ENCODE measurements at regions not wholly inside any gene's neighbourhood (a gene's known extent, or its start where the extent isn't known, plus 50 kb on each side); places are given as distances from the start of the nearest gene placed in this dataset.
A peak's percentile ranks its signal among the peaks of the same experiment; 100 is the strongest.

DNA sequence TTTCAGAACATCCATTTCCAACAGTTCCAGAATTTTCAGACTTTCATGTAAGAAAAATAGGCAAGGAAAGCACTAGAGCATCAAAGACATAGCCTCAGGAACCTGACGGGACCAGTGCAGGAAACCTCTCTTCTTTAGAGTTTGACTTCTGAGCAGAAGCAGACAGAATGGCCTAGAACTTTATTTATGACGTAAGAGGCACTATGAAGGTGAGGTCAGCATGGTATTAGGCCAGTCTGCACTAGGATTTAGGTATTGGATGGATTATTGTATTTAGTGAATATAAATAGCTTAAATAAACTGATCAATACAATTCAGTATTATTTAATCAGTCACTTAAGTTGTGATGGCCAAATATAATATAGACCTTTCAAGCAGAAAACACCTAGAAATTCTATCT lies 117.6 kb downstream of the CYRIA start:
- Histone ChIP-seq H3K9me3 (ENCODE audit: insufficient read depth, low read length) (no peaks in the 10 kb centered on the region), H3K27me3 (ENCODE audit: insufficient read depth, insufficient read length) (no peaks in the 10 kb centered on the region), H3K36me3 (ENCODE audit: insufficient read depth, insufficient read length, low read length) (no peaks in the 10 kb centered on the region), H3K4me1 (ENCODE audit: insufficient read depth, insufficient read length) (no peaks in the 10 kb centered on the region), H3K9ac (ENCODE audit: insufficient read length, low read depth) (no peak overlapping the region), H3K4me3 (ENCODE audit: insufficient read length, low read depth) (no peak overlapping the region)
- TF ChIP-seq ZNF274 (IDR thresholded peaks at IDR 0.05; ENCODE audit: low read depth, low read length) (no peak), YY1 (IDR thresholded peaks at IDR 0.05; ENCODE audit: insufficient read depth, insufficient read length) (no peak), SUZ12 (IDR thresholded peaks at IDR 0.05; ENCODE audit: extremely low read depth, insufficient read depth, insufficient read length) (no peak)
- no peak for DNase-seq (ENCODE audit: low read depth, low spot score)

DNA sequence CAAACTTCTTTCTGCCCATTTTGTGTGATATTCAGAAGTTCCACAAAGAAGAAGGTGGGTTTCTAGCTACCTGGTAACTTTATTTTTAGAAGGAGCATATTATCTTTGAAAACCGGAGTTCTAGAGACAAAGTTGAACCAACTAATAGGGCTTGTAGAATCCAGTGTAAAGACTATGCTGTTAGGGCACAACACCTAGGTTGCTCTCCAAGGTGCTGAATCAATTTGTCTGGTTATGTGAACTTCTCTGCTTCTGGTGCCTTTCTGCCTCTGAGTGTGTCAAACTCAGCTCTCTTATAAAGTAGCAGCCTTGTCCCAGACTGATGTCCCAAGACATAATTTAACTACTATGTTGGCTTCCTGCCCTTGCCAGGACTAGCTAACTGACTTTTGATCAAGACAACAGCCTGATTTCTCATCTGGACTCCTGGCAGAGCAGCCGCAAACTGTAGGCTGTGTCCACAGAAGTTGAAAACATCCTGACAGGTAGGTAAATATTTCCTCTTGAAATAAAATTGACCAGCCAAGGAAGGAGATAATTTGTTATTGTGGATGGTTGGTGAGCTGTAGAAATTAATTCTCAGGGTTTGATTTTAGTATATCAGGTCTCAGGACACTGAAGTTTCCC lies 119.4 kb downstream of the CYRIA start:
- peak; percentile 66 for DNase-seq (ENCODE audit: low read depth, low spot score)
- TF ChIP-seq SUZ12 (IDR thresholded peaks at IDR 0.05; ENCODE audit: extremely low read depth, insufficient read depth, insufficient read length) (no peak), ZNF274 (IDR thresholded peaks at IDR 0.05; ENCODE audit: low read depth, low read length) (no peak), YY1 (IDR thresholded peaks at IDR 0.05; ENCODE audit: insufficient read depth, insufficient read length) (no peak)
- Histone ChIP-seq H3K4me1 (ENCODE audit: insufficient read depth, insufficient read length) (no peaks in the 10 kb centered on the region), H3K9ac (ENCODE audit: insufficient read length, low read depth) (no peak overlapping the region), H3K36me3 (ENCODE audit: insufficient read depth, insufficient read length, low read length) (no peaks in the 10 kb centered on the region), H3K27me3 (ENCODE audit: insufficient read depth, insufficient read length) (no peaks in the 10 kb centered on the region), H3K9me3 (ENCODE audit: insufficient read depth, low read length) (no peaks in the 10 kb centered on the region), H3K4me3 (ENCODE audit: insufficient read length, low read depth) (no peak overlapping the region)

DNA sequence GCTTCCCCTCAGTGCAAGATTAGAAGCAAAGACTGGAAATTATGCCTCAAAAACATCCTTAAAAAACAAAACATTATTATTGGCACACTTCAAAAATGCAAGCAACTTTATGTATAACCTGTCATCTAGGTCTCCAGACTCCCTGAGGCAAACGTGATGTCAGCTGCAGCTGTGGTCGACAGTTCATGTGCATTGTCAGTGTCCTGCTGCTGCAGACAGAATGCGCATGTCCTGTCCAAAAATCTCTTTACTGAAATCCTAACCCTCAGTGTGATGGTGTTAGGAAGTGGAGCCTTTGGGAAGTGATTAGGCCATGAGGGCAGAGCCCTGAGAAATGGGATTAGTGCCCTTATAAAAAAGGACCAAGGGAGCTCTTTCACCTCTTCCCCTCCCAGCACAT lies 126.9 kb downstream of the CYRIA start:
- Histone ChIP-seq H3K9me3 (ENCODE audit: insufficient read depth, low read length) (no peaks in the 10 kb centered on the region), H3K27me3 (ENCODE audit: insufficient read depth, insufficient read length) (no peaks in the 10 kb centered on the region), H3K36me3 (ENCODE audit: insufficient read depth, insufficient read length, low read length) (no peaks in the 10 kb centered on the region), H3K9ac (ENCODE audit: insufficient read length, low read depth) (no peak overlapping the region), H3K4me3 (ENCODE audit: insufficient read length, low read depth) (no peak overlapping the region), H3K4me1 (ENCODE audit: insufficient read depth, insufficient read length) (no peaks in the 10 kb centered on the region)
- TF ChIP-seq SUZ12 (IDR thresholded peaks at IDR 0.05; ENCODE audit: extremely low read depth, insufficient read depth, insufficient read length) (no peak), ZNF274 (IDR thresholded peaks at IDR 0.05; ENCODE audit: low read depth, low read length) (no peak), YY1 (IDR thresholded peaks at IDR 0.05; ENCODE audit: insufficient read depth, insufficient read length) (no peak)
- no peak for DNase-seq (ENCODE audit: low read depth, low spot score)

DNA sequence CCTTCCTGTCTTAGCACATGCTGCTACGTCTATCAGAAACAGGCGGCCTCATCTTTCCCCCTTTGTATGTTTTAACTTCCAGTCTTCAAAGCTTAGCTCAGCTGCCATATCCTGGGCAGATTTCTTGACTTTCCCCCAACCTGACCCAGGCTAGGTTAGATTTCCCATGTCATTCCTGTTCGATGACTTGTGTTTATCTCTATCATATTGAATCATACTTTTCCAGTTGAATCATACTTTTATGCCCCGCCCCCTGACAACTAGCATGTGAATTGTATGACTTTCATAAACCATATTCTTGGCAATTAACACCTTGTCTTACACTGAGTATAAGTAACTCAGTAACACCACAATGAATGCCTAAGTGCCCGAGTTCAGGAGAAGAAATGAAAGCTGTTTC lies 128.3 kb downstream of the CYRIA start:
- no peaks in the 10 kb centered on the region for H3K27me3 ChIP-seq (ENCODE audit: insufficient read depth, insufficient read length)
- no peaks in the 10 kb centered on the region for H3K4me1 ChIP-seq (ENCODE audit: insufficient read depth, insufficient read length)
- DNase-seq (ENCODE audit: low read depth, low spot score): no peak
- no peaks in the 10 kb centered on the region for H3K36me3 ChIP-seq (ENCODE audit: insufficient read depth, insufficient read length, low read length)
- no peak overlapping the region for H3K4me3 ChIP-seq (ENCODE audit: insufficient read length, low read depth)
- no peaks in the 10 kb centered on the region for H3K9me3 ChIP-seq (ENCODE audit: insufficient read depth, low read length)
- TF ChIP-seq YY1 (IDR thresholded peaks at IDR 0.05; ENCODE audit: insufficient read depth, insufficient read length): no peak
- TF ChIP-seq ZNF274 (IDR thresholded peaks at IDR 0.05; ENCODE audit: low read depth, low read length): no peak
- TF ChIP-seq SUZ12 (IDR thresholded peaks at IDR 0.05; ENCODE audit: extremely low read depth, insufficient read depth, insufficient read length): no peak
- no peak overlapping the region for H3K9ac ChIP-seq (ENCODE audit: insufficient read length, low read depth)

DNA sequence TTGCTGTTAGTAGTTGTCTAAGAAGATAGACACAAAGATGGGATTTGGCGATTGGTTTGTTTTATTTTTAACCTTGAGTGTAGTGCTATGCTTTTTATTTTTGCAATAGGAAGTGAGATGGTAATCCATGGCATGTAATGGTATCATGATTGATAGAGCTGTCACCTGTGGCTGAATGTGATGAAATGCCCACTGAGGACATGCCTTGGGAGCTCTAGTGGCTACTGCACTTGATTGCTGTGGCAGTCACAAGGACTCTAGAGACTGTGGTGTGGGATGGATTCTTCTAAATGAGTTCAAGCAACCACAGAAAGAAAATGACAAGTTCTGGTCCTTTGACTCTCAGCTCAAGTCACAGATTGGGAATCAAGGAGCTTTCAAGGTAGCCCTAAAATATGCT lies 139.4 kb downstream of the CYRIA start:
- no peaks in the 10 kb centered on the region for H3K27me3 ChIP-seq (ENCODE audit: insufficient read depth, insufficient read length)
- TF ChIP-seq ZNF274 (IDR thresholded peaks at IDR 0.05; ENCODE audit: low read depth, low read length): no peak
- no peak for TF ChIP-seq SUZ12 (IDR thresholded peaks at IDR 0.05; ENCODE audit: extremely low read depth, insufficient read depth, insufficient read length)
- no peak for TF ChIP-seq YY1 (IDR thresholded peaks at IDR 0.05; ENCODE audit: insufficient read depth, insufficient read length)

DNA sequence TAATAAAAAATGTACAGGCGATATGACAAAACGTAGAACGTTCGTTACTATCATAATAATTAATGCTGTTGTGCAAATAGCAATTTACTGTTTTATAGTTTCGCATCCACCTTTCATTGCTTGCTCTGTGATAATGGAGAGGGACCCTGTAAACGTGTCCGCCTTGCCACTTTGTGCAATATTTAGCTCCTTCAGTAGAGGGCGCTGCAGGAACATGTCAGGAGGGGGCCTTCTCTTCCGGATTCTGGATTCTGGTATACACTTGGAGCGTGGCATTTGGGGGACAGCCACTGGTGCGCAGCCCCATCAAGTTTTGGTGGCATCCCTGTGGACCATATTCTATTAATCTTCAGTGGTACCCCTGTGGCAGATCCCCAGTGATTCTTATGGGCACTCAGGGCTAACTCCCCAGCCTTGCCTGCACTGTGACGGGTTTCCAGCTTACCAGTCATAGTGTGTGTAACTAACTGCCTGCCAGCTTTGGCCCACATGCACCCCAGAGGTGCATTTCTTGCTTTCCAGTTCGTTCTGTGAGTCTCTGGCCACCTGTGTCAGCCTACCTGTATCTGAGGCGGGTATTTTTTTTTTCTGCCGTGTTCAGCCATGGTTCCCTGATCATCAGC lies 140.3 kb downstream of the CYRIA start:
- Histone ChIP-seq H3K4me3 (ENCODE audit: insufficient read length, low read depth) (no peak overlapping the region), H3K9me3 (ENCODE audit: insufficient read depth, low read length) (no peaks in the 10 kb centered on the region; the same call in 1 of the 2 replicates), H3K36me3 (ENCODE audit: insufficient read depth, insufficient read length, low read length) (no peaks in the 10 kb centered on the region), H3K4me1 (ENCODE audit: insufficient read depth, insufficient read length) (no peaks in the 10 kb centered on the region), H3K27me3 (ENCODE audit: insufficient read depth, insufficient read length) (no peaks in the 10 kb centered on the region), H3K9ac (ENCODE audit: insufficient read length, low read depth) (no peak overlapping the region)
- DNase-seq (ENCODE audit: low read depth, low spot score): peak; percentile 44
- TF ChIP-seq SUZ12 (IDR thresholded peaks at IDR 0.05; ENCODE audit: extremely low read depth, insufficient read depth, insufficient read length) (no peak), ZNF274 (IDR thresholded peaks at IDR 0.05; ENCODE audit: low read depth, low read length) (no peak), YY1 (IDR thresholded peaks at IDR 0.05; ENCODE audit: insufficient read depth, insufficient read length) (no peak)

More for the DNA sequence above, 139.4 kb downstream of the CYRIA start:
- no peak overlapping the region for H3K9ac ChIP-seq (ENCODE audit: insufficient read length, low read depth)
- no peak for DNase-seq (ENCODE audit: low read depth, low spot score)
- H3K4me3 ChIP-seq (ENCODE audit: insufficient read length, low read depth): no peak overlapping the region
- no peaks in the 10 kb centered on the region for H3K4me1 ChIP-seq (ENCODE audit: insufficient read depth, insufficient read length)
- H3K9me3 ChIP-seq (ENCODE audit: insufficient read depth, low read length): no peaks in the 10 kb centered on the region; the same call in 1 of the 2 replicates
- no peaks in the 10 kb centered on the region for H3K36me3 ChIP-seq (ENCODE audit: insufficient read depth, insufficient read length, low read length)

DNA sequence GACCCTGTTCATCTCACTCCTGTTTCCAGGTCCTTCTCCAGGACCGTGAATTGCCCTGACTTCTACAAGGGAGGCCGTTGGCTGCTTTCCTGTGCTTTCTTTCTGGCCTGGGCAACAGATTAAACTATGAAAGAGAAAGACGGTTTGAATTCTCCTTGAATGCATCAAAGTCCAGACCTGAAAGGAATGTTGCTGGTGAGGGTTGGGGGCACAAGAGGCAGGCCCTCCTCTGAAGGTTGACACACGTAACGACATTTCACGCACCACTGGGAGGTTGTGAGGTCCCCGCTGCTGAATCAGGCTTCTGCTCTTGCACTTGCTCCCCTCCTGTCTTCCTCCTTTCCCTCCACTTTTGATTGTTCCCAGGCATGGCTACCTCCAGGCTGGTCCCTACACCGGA lies 141.9 kb downstream of the CYRIA start:
- no peak for DNase-seq (ENCODE audit: low read depth, low spot score)
- Histone ChIP-seq H3K36me3 (ENCODE audit: insufficient read depth, insufficient read length, low read length) (no peaks in the 10 kb centered on the region), H3K4me3 (ENCODE audit: insufficient read length, low read depth) (no peak overlapping the region), H3K27me3 (ENCODE audit: insufficient read depth, insufficient read length) (no peaks in the 10 kb centered on the region), H3K4me1 (ENCODE audit: insufficient read depth, insufficient read length) (no peaks in the 10 kb centered on the region), H3K9ac (ENCODE audit: insufficient read length, low read depth) (no peak overlapping the region), H3K9me3 (ENCODE audit: insufficient read depth, low read length) (no peaks in the 10 kb centered on the region; the same call in 1 of the 2 replicates)
- TF ChIP-seq SUZ12 (IDR thresholded peaks at IDR 0.05; ENCODE audit: extremely low read depth, insufficient read depth, insufficient read length) (no peak), ZNF274 (IDR thresholded peaks at IDR 0.05; ENCODE audit: low read depth, low read length) (no peak), YY1 (IDR thresholded peaks at IDR 0.05; ENCODE audit: insufficient read depth, insufficient read length) (no peak)
